ENCODE measurements at regions not wholly inside any gene's neighbourhood (a gene's known extent, or its start where the extent isn't known, plus 50 kb on each side); places are given as distances from the start of the nearest gene placed in this dataset.

GRCh38 chr11:27184458-27185312, 144.1 kb downstream of the BBOX1 start:
- Mint-ChIP-seq H3K9me3 (no peaks in the 10 kb centered on the region), H3K36me3 (ENCODE audit: low read depth) (no peaks in the 10 kb centered on the region), H3K4me3 (no peak overlapping the region), H3K4me1 (ENCODE audit: low read depth) (no peaks in the 10 kb centered on the region), H3K27me3 (ENCODE audit: low read depth) (peaks cover 12% of the 10 kb centered on the region), H3K27ac (no peak overlapping the region)
- DNase-seq (ENCODE audit: low spot score), result no peak

- Mint-ChIP-seq H3K4me3 (no peak overlapping the region), H3K4me1 (ENCODE audit: low read depth) (no peaks in the 10 kb centered on the region), H3K9me3 (no peaks in the 10 kb centered on the region), H3K27ac (no peak overlapping the region), H3K27me3 (ENCODE audit: low read depth) (peaks cover 12% of the 10 kb centered on the region), H3K36me3 (ENCODE audit: low read depth) (no peaks in the 10 kb centered on the region)
- no peak for DNase-seq (ENCODE audit: low spot score)
Measured at GRCh38 chr11:27183672-27184457, 143.2 kb downstream of the BBOX1 start.

- Mint-ChIP-seq H3K4me3 (no peak overlapping the region), H3K27ac (no peak overlapping the region), H3K9me3 (no peaks in the 10 kb centered on the region), H3K4me1 (ENCODE audit: low read depth) (no peaks in the 10 kb centered on the region), H3K36me3 (ENCODE audit: low read depth) (no peaks in the 10 kb centered on the region), H3K27me3 (ENCODE audit: low read depth) (no peaks in the 10 kb centered on the region)
- no peak for DNase-seq (ENCODE audit: low spot score)
Measured at GRCh38 chr11:27179334-27179733, 138.7 kb downstream of the BBOX1 start.

- Mint-ChIP-seq H3K4me1 (ENCODE audit: low read depth) (no peaks in the 10 kb centered on the region), H3K4me3 (no peak overlapping the region), H3K27me3 (ENCODE audit: low read depth) (no peaks in the 10 kb centered on the region), H3K27ac (no peak overlapping the region), H3K9me3 (no peaks in the 10 kb centered on the region), H3K36me3 (ENCODE audit: low read depth) (no peaks in the 10 kb centered on the region)
- no peak for DNase-seq (ENCODE audit: low spot score)
Measured at GRCh38 chr11:27178859-27179258, 138.2 kb downstream of the BBOX1 start.

Measured in T-helper 2 cell treated with Interferon-gamma antibody and Interleukin-4, amounts not matched to agents 5 μg/mL and 100 μg/mL, for 36 hours (primary cell).